HCT116 (cell line): ENCODE measurements at regions not wholly inside any gene's neighbourhood (a gene's known extent, or its start where the extent isn't known, plus 50 kb on each side); places are given as distances from the start of the nearest gene placed in this dataset.

Experiments
- CBX3 ChIP-seq: IDR thresholded peaks from 2 replicates; pipeline ENCODE4 v1.6.1; 2012; ENCODE audit warnings: low read depth
- CEBPB ChIP-seq: IDR thresholded peaks from 2 replicates; pipeline ENCODE4 v1.6.1; 2012; ENCODE audit warnings: low read depth
- CTCF ChIP-seq, 3 experiments: fragments of 200-600 bp in 1 of 3; sonication (generic) in 1 of 3; IDR thresholded peaks in 2 of 3; conservative IDR thresholded peaks in 1 of 3; 2 replicates each; pipeline ENCODE4 v1.5.1; 2012 to 2017; ENCODE audit warnings: low read depth in 2 of 3, low read length in 2 of 3, antibody characterized with exemption in 1 of 3, borderline replicate concordance in 1 of 3, control low read depth in 1 of 3, mild to moderate bottlenecking in 1 of 3, mixed read lengths in 1 of 3, mixed run types in 1 of 3, moderate library complexity in 1 of 3; ENCODE audit not compliant: insufficient read depth in 1 of 3
- EZH2phosphoT487 ChIP-seq: fragments of 200-600 bp; IDR thresholded peaks from 2 replicates; pipeline ENCODE4 v1.6.1; 2018; ENCODE audit warnings: antibody characterized with exemption, borderline replicate concordance
- JUND ChIP-seq: IDR thresholded peaks from 2 replicates; pipeline ENCODE4 v1.6.1; 2012
- POLR2A ChIP-seq: IDR thresholded peaks from 2 replicates; pipeline ENCODE4 v1.7.0; 2011; ENCODE audit warnings: borderline replicate concordance; ENCODE audit not compliant: insufficient read depth, insufficient read length; ENCODE audit errors: extremely low read depth
- POLR2AphosphoS5 ChIP-seq: IDR thresholded peaks from 2 replicates; pipeline ENCODE4 v1.6.1; 2011; ENCODE audit warnings: mild to moderate bottlenecking, low read depth, low read length, moderate library complexity
- SIN3A ChIP-seq: IDR thresholded peaks from 2 replicates; pipeline ENCODE4 v1.6.1; 2012; ENCODE audit warnings: low read depth
- SP1 ChIP-seq: IDR thresholded peaks from 2 replicates; pipeline ENCODE4 v1.6.1; 2012; ENCODE audit warnings: low read depth
- SRF ChIP-seq: IDR thresholded peaks from 2 replicates; pipeline ENCODE4 v1.6.1; 2012; ENCODE audit warnings: low read depth
- YY1 ChIP-seq: IDR thresholded peaks from 2 replicates; pipeline ENCODE4 v1.6.1; 2011; ENCODE audit warnings: low read length, low read depth, moderate library complexity, mild to moderate bottlenecking; ENCODE audit not compliant: insufficient replicate concordance; ENCODE audit errors: extremely low read depth

GRCh38 chr4:184324939-184325477 lies 107.3 kb upstream of the ENPP6 start:
- TF ChIP-seq CTCF (IDR thresholded peaks at IDR 0.05 in 2 of 3, conservative IDR thresholded peaks at IDR 0.05 in 1 of 3; ENCODE audit: borderline replicate concordance in 1 of 3, insufficient read depth in 1 of 3, low read depth in 2 of 3, low read length in 2 of 3) (no peak), POLR2AphosphoS5 (no peak), JUND (no peak), YY1 (no peak), POLR2A (no peak), CBX3 (no peak), SP1 (no peak), SRF (no peak), EZH2phosphoT487 (no peak), CEBPB (no peak), SIN3A (no peak)
